Endothelial cell of umbilical vein (primary cell): ENCODE measurements at regions not wholly inside any gene's neighbourhood (a gene's known extent, or its start where the extent isn't known, plus 50 kb on each side); places are given as distances from the start of the nearest gene placed in this dataset.

Source experiments
- BruUV-seq: library from RNA; stranded (reverse); fragments of 400-500 nt; replicated peaks from 2 replicates; lab custom pipeline; 2021; lab: Mats Ljungman, UMichigan
- CTCF ChIA-PET: fragments of 300-600, 350-600 bp; sonication (Branson Sonifier 250); formaldehyde crosslinking; loops from one replicate; lab custom pipeline; 2021; ENCODE audit warnings: antibody characterized with exemption, inconsistent platforms; lab: Charles Lee
- POLR2A ChIA-PET: fragments of 300-600, 350-600 bp; sonication (Branson Sonifier 250); formaldehyde crosslinking; loops from one replicate; lab custom pipeline; 2021; ENCODE audit warnings: antibody characterized with exemption, inconsistent platforms; lab: Charles Lee
- DNase-seq: peaks from one replicate; pipeline ENCODE4 v3.0.0-alpha.2; 2011; ENCODE audit warnings: low read depth, low spot score
- FAIRE-seq: peaks from 2 replicates; lab custom pipeline; 2011; peaks lifted over from hg19 to GRCh38; lab: Jason Lieb, UNC
- H2AFZ ChIP-seq: 2 replicates; pipeline ENCODE4 v1.6.0; 2012; ENCODE audit warnings: low read depth, low read length, control low read depth, inconsistent platforms
- H3K27ac ChIP-seq: 2 replicates; pipeline ENCODE4 v1.5.1; 2011; ENCODE audit warnings: low read depth, mild to moderate bottlenecking, control low read depth, low read length, moderate library complexity; ENCODE audit not compliant: insufficient read depth
- H3K27me3 ChIP-seq, 2 experiments: 2 replicates each; pipeline versions ENCODE4 v1.6.0 to v1.6.1; 2011; ENCODE audit warnings: low read length in 2 of 2, mixed read lengths in 1 of 2; ENCODE audit not compliant: control insufficient read depth in 2 of 2, insufficient read depth in 2 of 2
- H3K36me3 ChIP-seq, 2 experiments: 2 replicates in 1 of 2; 3 replicates in 1 of 2; pipeline ENCODE4 v1.5.1; 2011; ENCODE audit warnings: low read length in 2 of 2, mild to moderate bottlenecking in 1 of 2, moderate library complexity in 1 of 2; ENCODE audit not compliant: control insufficient read depth in 2 of 2, insufficient read depth in 2 of 2; ENCODE audit errors: extremely low read depth in 1 of 2
- H3K4me1 ChIP-seq: 3 replicates; pipeline ENCODE4 v1.5.1; 2011; ENCODE audit warnings: mild to moderate bottlenecking, low read length; ENCODE audit not compliant: control insufficient read depth, insufficient read depth; ENCODE audit errors: extremely low read depth
- H3K4me2 ChIP-seq: 2 replicates; pipeline ENCODE4 v1.6.1; 2011; ENCODE audit warnings: low read length, control low read depth, mixed read lengths; ENCODE audit not compliant: insufficient read depth
- H3K4me3 ChIP-seq, 3 experiments: fragments of 200-600 bp in 1 of 3; sonication (generic), shearing (Covaris generic) in 1 of 3; replicated peaks in 1 of 3; 2 replicates each; pipeline ENCODE4 v1.5.1; 2011 to 2016; ENCODE audit warnings: control low read depth in 3 of 3, low read length in 3 of 3, mild to moderate bottlenecking in 2 of 3, inconsistent platforms in 1 of 3, low read depth in 1 of 3, moderate library complexity in 1 of 3; ENCODE audit not compliant: insufficient read depth in 1 of 3
- H3K79me2 ChIP-seq: 2 replicates; pipeline ENCODE4 v1.6.0; 2012; ENCODE audit warnings: low read length, inconsistent platforms; ENCODE audit not compliant: control insufficient read depth, insufficient read depth
- H3K9ac ChIP-seq: replicated peaks from 2 replicates; pipeline ENCODE3; 2011; ENCODE audit warnings: low read length, control low read depth; ENCODE audit not compliant: insufficient read depth; ENCODE audit errors: extremely low read depth
- H3K9me1 ChIP-seq: replicated peaks from 3 replicates; pipeline ENCODE4 v1.6.0; 2011; ENCODE audit warnings: mild to moderate bottlenecking, low read length; ENCODE audit not compliant: control insufficient read depth, insufficient read depth; ENCODE audit errors: extremely low read depth
- H3K9me3 ChIP-seq: replicated peaks from 2 replicates; pipeline ENCODE4 v1.5.1; 2012; ENCODE audit warnings: low read length, inconsistent platforms; ENCODE audit not compliant: control insufficient read depth, insufficient read depth
- H4K20me1 ChIP-seq: replicated peaks from 2 replicates; pipeline ENCODE3; 2011; ENCODE audit warnings: mild to moderate bottlenecking, low read length; ENCODE audit not compliant: control insufficient read depth, insufficient read depth; ENCODE audit errors: extremely low read depth
- EZH2 ChIP-seq: IDR thresholded peaks from 2 replicates; pipeline ENCODE4 v1.6.1; 2012; ENCODE audit warnings: borderline replicate concordance, low read depth, mild to moderate bottlenecking, moderate library complexity, low read length, inconsistent platforms; ENCODE audit not compliant: severe bottlenecking
- FOS ChIP-seq: IDR thresholded peaks from 2 replicates; pipeline ENCODE4 v1.6.1; 2011; ENCODE audit warnings: mild to moderate bottlenecking, low read length, moderate library complexity, borderline replicate concordance; ENCODE audit not compliant: insufficient read depth
- GATA2 ChIP-seq: IDR thresholded peaks from 2 replicates; pipeline ENCODE4 v1.7.0; 2011; ENCODE audit warnings: low read depth, mild to moderate bottlenecking, moderate library complexity, mixed read lengths, low read length; ENCODE audit not compliant: insufficient read length, insufficient read depth
- JUN ChIP-seq: IDR thresholded peaks from 2 replicates; pipeline ENCODE4 v1.6.1; 2011; ENCODE audit warnings: borderline replicate concordance, low read depth; ENCODE audit not compliant: insufficient read length, insufficient read depth
- MYC ChIP-seq: IDR thresholded peaks from one replicate; pipeline ENCODE4 v1.6.1; 2011; ENCODE audit warnings: mild to moderate bottlenecking, low read depth, low read length
- POLR2A ChIP-seq: IDR thresholded peaks from 2 replicates; pipeline ENCODE4 v1.6.1; 2012; ENCODE audit warnings: low read depth, mild to moderate bottlenecking, control low read depth, low read length
- POLR2AphosphoS5 ChIP-seq: IDR thresholded peaks from 2 replicates; pipeline ENCODE4 v1.6.1; 2012; ENCODE audit warnings: low read depth, mild to moderate bottlenecking, control low read depth, low read length, moderate library complexity; ENCODE audit not compliant: insufficient read depth
- dilution Hi-C: fragments of 300-500 bp; cut with MboI; formaldehyde crosslinking; loops from one replicate; pipeline ENCODE4 v1.15.0; 2019; ENCODE audit warnings: low sequenced_read_pairs; ENCODE audit not compliant: extremely low pct_ligation_motif_present
- intact Hi-C: fragments of 100-400 bp; cut with micrococcal nuclease; formaldehyde crosslinking; loops from one replicate; pipeline ENCODE4 v1.10.0; 2022
- TF ChIP-seq, protein P1 (sequence below): IDR thresholded peaks from 2 replicates; pipeline ENCODE4 v1.6.1; 2011; ENCODE audit not compliant: insufficient read depth, insufficient read length

DNA sequence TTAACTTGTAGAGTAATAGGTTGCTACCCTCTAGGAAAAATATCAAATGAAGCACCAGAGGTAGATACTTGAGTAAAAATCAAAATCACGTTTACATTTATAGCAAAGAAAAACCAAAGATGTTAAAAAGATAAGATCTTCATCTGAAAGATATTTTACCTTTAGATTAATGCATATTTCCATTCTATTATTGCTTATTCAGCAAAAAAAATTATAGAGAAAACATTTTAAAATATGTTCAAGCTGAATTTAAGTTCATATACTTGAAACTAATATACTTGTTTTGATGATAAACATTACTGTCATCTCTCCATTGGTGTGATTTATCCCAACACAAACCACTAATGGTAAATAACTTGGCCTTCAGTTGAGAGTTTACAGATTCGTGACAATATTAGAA lies 422.3 kb downstream of the CAAP1 start:
- no TSS peak for BruUV-seq
- H3K79me2 ChIP-seq: no peaks in the 10 kb centered on the region
- H3K9me1 ChIP-seq: no peaks in the 10 kb centered on the region
- H3K9me3 ChIP-seq: no peaks in the 10 kb centered on the region
- intact Hi-C loops (no loop called here), dilution Hi-C loops (no loop called here)
- ChIA-PET CTCF (no interaction called here), POLR2A (no interaction called here)
- no peak overlapping the region for H3K9ac ChIP-seq
- no peak overlapping the region for H2AFZ ChIP-seq
- no peak overlapping the region for H3K4me2 ChIP-seq
- no peaks in the 10 kb centered on the region for H4K20me1 ChIP-seq
- no peaks in the 10 kb centered on the region for H3K36me3 ChIP-seq
- H3K4me1 ChIP-seq: no peaks in the 10 kb centered on the region
- no peak overlapping the region for H3K27ac ChIP-seq
- no peak for FAIRE-seq
- no peaks in the 10 kb centered on the region for H3K27me3 ChIP-seq
- DNase-seq: no peak
- H3K4me3 ChIP-seq: no peak overlapping the region
- TF ChIP-seq GATA2 (no peak), POLR2AphosphoS5 (no peak), FOS (no peak), JUN (no peak), EZH2 (no peak)

DNA sequence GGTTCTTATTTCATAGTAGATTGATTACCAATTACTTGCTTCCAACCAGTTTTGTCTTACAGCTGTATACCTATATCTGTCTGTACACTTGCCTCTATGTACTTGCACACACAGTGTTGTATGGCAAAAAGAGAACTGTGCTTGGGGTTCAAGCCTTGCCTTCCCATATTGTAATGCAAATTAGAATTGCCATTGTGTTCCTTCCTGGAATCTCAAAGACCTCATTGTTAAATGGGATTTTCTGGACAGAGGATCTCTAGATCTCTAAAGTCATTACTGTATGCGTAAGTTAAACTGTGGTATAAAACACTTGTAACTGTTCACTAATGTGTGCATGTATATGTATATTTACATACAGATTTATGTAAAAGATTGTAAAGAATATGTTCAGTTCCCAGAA lies 428.8 kb downstream of the CAAP1 start:
- Histone ChIP-seq H3K79me2 (no peaks in the 10 kb centered on the region), H4K20me1 (no peaks in the 10 kb centered on the region), H2AFZ (no peak overlapping the region), H3K27ac (no peak overlapping the region), H3K9ac (no peak overlapping the region), H3K36me3 (no peaks in the 10 kb centered on the region), H3K27me3 (no peaks in the 10 kb centered on the region), H3K9me1 (no peaks in the 10 kb centered on the region), H3K4me1 (no peaks in the 10 kb centered on the region), H3K4me2 (no peak overlapping the region), H3K4me3 (no peak overlapping the region), H3K9me3 (no peaks in the 10 kb centered on the region)
- DNase-seq (no peak), FAIRE-seq (no peak)
- intact Hi-C loops (no loop called here), dilution Hi-C loops (no loop called here)
- POLR2A ChIA-PET: no interaction called here
- BruUV-seq: no TSS peak
- TF ChIP-seq POLR2AphosphoS5: no peak
- TF ChIP-seq MYC: no peak
- no peak for TF ChIP-seq POLR2A
- no peak for TF ChIP-seq EZH2
- TF ChIP-seq GATA2: no peak
- TF ChIP-seq, protein P1, sequence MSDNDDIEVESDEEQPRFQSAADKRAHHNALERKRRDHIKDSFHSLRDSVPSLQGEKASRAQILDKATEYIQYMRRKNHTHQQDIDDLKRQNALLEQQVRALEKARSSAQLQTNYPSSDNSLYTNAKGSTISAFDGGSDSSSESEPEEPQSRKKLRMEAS: no peak
- no peak for TF ChIP-seq FOS
- TF ChIP-seq JUN: no peak
- CTCF ChIA-PET: no interaction called here
